Astrocyte of the spinal cord (primary cell): ENCODE measurements at regions not wholly inside any gene's neighbourhood (a gene's known extent, or its start where the extent isn't known, plus 50 kb on each side); places are given as distances from the start of the nearest gene placed in this dataset.

ENCODE experiments used
- DNase-seq: peaks from one replicate; pipeline ENCODE4 v3.0.0; 2011; ENCODE audit warnings: low read depth, low spot score
- H3K4me3 ChIP-seq: 2 replicates; pipeline ENCODE4 v1.5.1; 2011; ENCODE audit warnings: low read depth, mild to moderate bottlenecking, low read length, moderate library complexity
- in situ Hi-C: cut with HindIII; loops from 2 replicates; pipeline ENCODE4 v1.10.0; 2017; ENCODE audit warnings: low sequenced_read_pairs
- TF ChIP-seq, protein P1 (sequence below): IDR thresholded peaks from 2 replicates; pipeline ENCODE4 v1.5.1; 2012; ENCODE audit warnings: low read depth, mild to moderate bottlenecking, low read length, inconsistent platforms

DNA sequence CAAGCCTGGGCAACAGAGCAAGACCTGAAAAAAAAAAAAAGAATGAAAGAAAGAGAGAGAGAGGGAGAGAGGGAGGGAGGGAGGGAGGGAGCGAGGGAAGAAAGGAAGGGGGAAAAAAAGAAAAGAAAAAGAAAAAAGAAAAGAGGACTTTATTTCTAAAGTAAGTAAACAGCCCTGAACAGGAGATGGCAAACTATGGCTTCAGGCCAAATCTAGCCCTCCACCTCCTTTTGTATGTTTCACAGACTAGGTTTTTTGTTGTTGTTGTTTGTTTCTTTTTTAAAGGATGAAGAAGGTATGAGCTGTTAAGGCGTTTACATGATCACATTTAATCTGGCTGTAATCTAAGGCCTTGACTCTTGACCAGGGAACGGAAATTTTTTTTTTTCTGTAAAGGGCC is 711.1 kb upstream of the NRSN1 start:
- in situ Hi-C loops = no loop called here
- H3K4me3 ChIP-seq = no peak overlapping the region
- DNase-seq = no peak
- TF ChIP-seq, protein P1, sequence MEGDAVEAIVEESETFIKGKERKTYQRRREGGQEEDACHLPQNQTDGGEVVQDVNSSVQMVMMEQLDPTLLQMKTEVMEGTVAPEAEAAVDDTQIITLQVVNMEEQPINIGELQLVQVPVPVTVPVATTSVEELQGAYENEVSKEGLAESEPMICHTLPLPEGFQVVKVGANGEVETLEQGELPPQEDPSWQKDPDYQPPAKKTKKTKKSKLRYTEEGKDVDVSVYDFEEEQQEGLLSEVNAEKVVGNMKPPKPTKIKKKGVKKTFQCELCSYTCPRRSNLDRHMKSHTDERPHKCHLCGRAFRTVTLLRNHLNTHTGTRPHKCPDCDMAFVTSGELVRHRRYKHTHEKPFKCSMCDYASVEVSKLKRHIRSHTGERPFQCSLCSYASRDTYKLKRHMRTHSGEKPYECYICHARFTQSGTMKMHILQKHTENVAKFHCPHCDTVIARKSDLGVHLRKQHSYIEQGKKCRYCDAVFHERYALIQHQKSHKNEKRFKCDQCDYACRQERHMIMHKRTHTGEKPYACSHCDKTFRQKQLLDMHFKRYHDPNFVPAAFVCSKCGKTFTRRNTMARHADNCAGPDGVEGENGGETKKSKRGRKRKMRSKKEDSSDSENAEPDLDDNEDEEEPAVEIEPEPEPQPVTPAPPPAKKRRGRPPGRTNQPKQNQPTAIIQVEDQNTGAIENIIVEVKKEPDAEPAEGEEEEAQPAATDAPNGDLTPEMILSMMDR = no peak

DNA sequence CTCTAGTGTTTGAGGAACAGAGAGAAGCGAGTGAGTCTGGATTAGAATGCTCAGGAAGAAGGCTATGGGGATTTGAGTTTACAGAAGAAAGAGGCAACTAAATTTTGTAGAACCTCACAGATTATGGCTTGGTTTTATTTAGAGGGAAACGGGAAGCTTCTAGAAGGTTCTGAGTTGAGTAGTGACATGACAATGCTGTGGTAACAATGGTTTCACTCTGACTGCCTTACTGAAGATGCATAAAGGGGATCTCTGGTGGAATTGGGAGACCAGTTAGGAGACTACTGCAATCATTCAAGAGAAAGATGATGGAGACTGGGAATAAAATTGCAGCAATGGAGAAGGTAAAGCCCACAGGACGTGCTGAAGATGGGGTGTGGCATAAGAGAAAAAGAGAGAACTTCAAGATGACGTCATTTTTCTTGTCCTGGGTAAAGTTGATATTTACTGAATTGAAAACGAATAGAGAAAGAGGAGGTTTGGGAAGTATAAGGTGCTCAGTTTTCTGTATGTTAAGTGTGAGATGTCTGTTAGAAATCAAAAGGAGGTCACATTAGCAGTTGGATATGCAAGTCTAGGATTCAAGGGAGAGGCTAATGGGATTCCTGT is 710.1 kb upstream of the NRSN1 start:
- TF ChIP-seq, protein P1 = no peak
- no peak for DNase-seq
- in situ Hi-C loops = no loop called here
- H3K4me3 ChIP-seq = no peak overlapping the region

DNA sequence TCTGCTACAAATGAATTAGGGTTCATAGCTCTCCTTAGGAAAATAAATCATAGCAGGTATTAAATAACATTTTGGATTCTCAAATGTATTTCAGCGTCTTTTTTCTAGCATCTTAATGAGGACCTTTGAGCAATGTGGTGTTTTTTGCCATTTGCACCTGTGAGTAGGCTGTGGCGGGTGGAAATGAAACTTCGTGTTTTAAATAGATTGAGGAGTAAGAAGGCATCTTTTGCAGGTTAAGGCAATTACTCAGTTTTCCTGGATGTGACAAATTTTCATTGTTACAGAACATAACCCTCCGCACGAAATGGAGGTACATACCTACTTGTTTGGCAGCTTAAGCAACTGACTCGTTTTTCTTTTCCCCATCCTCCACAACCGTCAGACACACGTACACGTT is 708.9 kb upstream of the NRSN1 start:
- H3K4me3 ChIP-seq = no peak overlapping the region
- TF ChIP-seq, protein P1 = no peak
- no peak for DNase-seq
- in situ Hi-C loops = no loop called here

DNA sequence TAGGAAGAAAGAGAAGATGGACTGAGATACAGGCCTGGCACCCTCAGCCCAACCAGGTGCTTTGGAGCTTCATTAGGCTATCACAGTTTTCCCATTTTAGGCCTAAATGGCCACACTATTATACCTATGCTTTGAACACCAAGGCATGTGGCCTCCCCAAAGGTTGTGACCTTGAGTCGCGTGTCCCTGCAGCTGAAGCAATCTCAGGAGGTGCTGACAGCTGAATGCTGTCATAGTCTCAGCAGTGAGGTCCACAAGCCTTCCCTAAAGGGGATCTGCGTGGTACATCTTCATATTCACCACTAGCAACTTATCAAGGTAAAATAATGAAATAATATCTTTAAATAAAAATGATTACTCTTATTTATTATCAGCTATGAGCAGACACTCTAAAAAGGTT is 707.9 kb upstream of the NRSN1 start:
- H3K4me3 ChIP-seq = no peak overlapping the region
- TF ChIP-seq, protein P1 = no peak
- DNase-seq = no peak
- in situ Hi-C loops = no loop called here

DNA sequence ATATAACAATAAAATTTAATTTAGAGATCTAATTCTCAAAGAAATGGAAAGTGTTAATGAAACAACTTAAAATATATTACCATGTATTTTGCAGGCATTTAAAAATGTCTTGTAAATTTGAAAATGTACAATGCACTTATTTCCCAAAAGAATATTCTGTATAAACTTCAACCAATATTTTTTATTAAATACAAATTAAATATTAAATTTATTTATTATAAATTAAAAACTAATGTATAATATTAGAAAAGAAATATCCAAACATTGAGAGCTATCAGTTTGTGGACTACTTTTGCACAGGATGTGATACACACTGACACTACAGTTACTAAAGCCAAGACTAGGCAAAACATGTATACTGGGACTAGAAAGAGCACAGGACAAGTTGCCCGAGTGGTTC is 707.0 kb upstream of the NRSN1 start:
- in situ Hi-C loops = no loop called here
- no peak overlapping the region for H3K4me3 ChIP-seq
- no peak for DNase-seq
- TF ChIP-seq, protein P1 = no peak

DNA sequence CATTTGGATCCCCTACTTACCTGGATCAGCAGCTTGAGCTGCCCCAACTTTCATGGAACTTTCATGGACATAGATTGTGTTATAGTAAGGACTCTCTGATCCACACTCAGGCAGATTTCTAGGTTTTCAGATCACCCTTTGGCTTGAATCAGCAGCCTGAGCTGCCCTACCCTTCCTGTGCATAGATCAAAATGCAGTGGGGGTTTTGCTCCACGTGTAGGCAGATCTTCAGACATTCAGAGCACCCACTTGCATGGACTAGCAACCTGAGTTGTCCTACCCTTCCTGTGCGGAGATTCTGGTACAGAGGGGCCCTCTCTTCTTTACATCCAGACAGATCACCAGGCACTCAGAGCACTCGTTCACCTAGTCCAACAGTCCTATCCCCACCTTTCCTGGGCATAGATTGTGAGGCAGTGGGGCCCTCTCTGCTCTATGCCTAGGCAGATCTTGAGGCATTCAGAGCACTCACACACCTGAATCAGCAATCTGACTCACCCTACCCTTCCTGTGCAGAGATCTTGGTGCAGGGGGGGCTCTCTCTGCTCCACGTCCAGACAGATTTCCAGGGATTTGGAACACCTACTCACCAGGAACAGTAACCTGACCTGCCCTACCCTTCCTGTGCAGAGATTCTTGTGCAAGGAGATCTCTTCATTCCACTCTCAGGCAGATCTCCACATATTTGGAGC is 705.2 kb upstream of the NRSN1 start:
- no peak overlapping the region for H3K4me3 ChIP-seq
- in situ Hi-C loops = no loop called here
- no peak for DNase-seq
- TF ChIP-seq, protein P1 = no peak
